Peyer's patch (tissue), 4 donors: ENCODE measurements at regions not wholly inside any gene's neighbourhood (a gene's known extent, or its start where the extent isn't known, plus 50 kb on each side); places are given as distances from the start of the nearest gene placed in this dataset.

Experiments
- POLR2A ChIP-seq, 2 donors: fragments of 450-650 bp; IDR thresholded peaks; one replicate each; pipeline ENCODE4 v1.5.1; 2017; ENCODE audit warnings: antibody characterized with exemption in 2 of 2, mild to moderate bottlenecking in 2 of 2, moderate library complexity in 2 of 2
- TF ChIP-seq, protein P1 (sequence below), 6 experiments: fragments of 450-650 bp in 4 of 6; fragments of 200-600 bp in 2 of 6; sonication (generic) in 1 of 6; IDR thresholded peaks; one replicate each; pipeline ENCODE4 v1.5.1; 2017 to 2019; ENCODE audit warnings: antibody characterized with exemption in 6 of 6, mild to moderate bottlenecking in 3 of 6, moderate library complexity in 1 of 6

DNA sequence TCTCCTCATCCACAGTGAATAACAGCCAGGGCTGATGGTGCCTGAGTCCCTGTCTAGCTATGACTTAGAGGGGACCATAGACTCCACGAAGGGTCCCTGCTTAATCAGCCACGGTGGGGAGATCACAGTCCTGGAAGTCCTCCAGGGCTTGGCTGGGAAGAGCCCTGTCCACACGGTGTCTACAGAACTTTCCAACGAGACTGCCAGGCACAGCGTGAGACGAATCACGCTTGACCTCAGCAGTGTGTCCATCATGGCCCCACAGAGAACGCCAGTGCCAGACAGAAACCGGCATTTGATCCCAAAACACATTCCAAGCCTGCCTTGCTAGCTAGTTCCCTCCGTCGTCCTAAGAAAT lies 143.4 kb downstream of the CRYBB2 start:
- TF ChIP-seq, protein P1, sequence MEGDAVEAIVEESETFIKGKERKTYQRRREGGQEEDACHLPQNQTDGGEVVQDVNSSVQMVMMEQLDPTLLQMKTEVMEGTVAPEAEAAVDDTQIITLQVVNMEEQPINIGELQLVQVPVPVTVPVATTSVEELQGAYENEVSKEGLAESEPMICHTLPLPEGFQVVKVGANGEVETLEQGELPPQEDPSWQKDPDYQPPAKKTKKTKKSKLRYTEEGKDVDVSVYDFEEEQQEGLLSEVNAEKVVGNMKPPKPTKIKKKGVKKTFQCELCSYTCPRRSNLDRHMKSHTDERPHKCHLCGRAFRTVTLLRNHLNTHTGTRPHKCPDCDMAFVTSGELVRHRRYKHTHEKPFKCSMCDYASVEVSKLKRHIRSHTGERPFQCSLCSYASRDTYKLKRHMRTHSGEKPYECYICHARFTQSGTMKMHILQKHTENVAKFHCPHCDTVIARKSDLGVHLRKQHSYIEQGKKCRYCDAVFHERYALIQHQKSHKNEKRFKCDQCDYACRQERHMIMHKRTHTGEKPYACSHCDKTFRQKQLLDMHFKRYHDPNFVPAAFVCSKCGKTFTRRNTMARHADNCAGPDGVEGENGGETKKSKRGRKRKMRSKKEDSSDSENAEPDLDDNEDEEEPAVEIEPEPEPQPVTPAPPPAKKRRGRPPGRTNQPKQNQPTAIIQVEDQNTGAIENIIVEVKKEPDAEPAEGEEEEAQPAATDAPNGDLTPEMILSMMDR (IDR thresholded peaks at IDR 0.05) = no peak
- TF ChIP-seq POLR2A (IDR thresholded peaks at IDR 0.05) = no peak
